Fibroblast of villous mesenchyme (primary cell): ENCODE measurements at regions not wholly inside any gene's neighbourhood (a gene's known extent, or its start where the extent isn't known, plus 50 kb on each side); places are given as distances from the start of the nearest gene placed in this dataset.

ENCODE experiments used
- DNase-seq: peaks from one replicate; pipeline ENCODE4 v3.0.0-alpha.2; 2010; ENCODE audit warnings: low read depth
- H3K4me3 ChIP-seq: 2 replicates; pipeline ENCODE4 v1.5.1; 2011; ENCODE audit warnings: low read depth, mild to moderate bottlenecking, low read length
- TF ChIP-seq, protein P1 (sequence below): IDR thresholded peaks from 2 replicates; pipeline ENCODE4 v1.5.1; 2012; ENCODE audit warnings: low read depth, mild to moderate bottlenecking, low read length; ENCODE audit not compliant: insufficient read depth

GRCh38 chr2:134081238-134081938 lies 172.5 kb upstream of the MGAT5 start:
- H3K4me3 ChIP-seq = no peak overlapping the region
- TF ChIP-seq, protein P1, sequence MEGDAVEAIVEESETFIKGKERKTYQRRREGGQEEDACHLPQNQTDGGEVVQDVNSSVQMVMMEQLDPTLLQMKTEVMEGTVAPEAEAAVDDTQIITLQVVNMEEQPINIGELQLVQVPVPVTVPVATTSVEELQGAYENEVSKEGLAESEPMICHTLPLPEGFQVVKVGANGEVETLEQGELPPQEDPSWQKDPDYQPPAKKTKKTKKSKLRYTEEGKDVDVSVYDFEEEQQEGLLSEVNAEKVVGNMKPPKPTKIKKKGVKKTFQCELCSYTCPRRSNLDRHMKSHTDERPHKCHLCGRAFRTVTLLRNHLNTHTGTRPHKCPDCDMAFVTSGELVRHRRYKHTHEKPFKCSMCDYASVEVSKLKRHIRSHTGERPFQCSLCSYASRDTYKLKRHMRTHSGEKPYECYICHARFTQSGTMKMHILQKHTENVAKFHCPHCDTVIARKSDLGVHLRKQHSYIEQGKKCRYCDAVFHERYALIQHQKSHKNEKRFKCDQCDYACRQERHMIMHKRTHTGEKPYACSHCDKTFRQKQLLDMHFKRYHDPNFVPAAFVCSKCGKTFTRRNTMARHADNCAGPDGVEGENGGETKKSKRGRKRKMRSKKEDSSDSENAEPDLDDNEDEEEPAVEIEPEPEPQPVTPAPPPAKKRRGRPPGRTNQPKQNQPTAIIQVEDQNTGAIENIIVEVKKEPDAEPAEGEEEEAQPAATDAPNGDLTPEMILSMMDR = no peak
- DNase-seq = no peak

GRCh38 chr2:134083548-134083947 lies 170.3 kb upstream of the MGAT5 start:
- DNase-seq = no peak
- H3K4me3 ChIP-seq = no peak overlapping the region
- TF ChIP-seq, protein P1 = no peak

DNA sequence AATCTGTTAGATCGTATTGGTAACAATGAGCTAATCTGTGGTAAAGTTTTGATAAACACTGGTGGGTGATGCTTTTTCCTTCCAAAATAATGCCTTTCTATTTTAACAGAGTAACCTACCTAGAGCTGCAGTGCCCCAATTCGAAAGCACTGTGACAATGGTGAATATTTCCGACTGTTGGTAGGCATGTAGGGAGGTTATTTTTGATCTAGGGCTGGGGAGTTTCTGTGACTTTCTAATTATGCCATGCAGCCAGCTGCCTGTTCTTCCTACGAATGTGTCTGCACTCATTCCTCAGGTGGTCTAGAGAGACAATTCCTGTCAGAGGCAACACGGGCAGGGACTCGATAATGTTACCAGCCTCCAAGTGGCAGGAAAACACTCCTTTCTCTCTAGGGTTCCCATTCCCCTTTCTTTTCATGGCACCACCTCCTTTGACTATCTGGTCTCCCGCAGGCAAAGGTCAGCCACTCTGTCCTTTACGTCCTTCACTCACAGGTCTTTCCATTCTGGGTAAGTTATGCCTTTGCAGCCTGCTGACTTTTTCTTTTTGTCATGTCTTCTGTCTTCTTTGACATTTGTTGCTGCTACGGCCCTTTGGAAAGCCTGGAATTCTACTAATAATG lies 167.2 kb upstream of the MGAT5 start:
- no peak overlapping the region for H3K4me3 ChIP-seq
- TF ChIP-seq, protein P1 = no peak
- no peak for DNase-seq

- TF ChIP-seq, protein P1 = no peak
- H3K4me3 ChIP-seq = no peak overlapping the region
- DNase-seq = no peak
Observed at GRCh38 chr2:134087371-134087921, 166.4 kb upstream of the MGAT5 start.

- DNase-seq = no peak
- H3K4me3 ChIP-seq = no peak overlapping the region
- TF ChIP-seq, protein P1 = no peak
Observed at GRCh38 chr2:134089454-134089853, 164.4 kb upstream of the MGAT5 start.

DNA sequence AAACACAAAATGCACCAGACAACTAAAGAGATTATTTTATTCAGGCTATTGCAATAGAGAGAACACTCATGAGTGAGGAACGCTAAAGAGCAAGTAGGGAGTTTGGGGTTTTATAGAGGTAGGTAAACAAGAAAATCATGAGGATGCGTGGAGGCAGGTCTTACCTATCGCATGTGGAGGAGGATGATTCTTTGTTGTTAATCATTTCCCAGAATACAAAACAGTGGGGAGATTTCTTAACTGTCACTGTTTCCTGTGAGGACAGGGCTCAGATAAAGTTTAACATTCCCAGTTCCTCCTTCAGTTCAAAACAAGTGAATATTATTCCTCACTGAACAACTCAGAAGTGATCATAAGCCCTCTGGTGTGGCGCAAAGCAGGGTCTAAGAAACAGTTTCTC lies 156.1 kb upstream of the MGAT5 start:
- H3K4me3 ChIP-seq = no peak overlapping the region
- TF ChIP-seq, protein P1 = no peak
- no peak for DNase-seq
